GM18868 (cell line): ENCODE measurements at regions not wholly inside any gene's neighbourhood (a gene's known extent, or its start where the extent isn't known, plus 50 kb on each side); places are given as distances from the start of the nearest gene placed in this dataset.

Experiments used
- ATAC-seq: cut with Tn5 transposase; IDR thresholded peaks from one replicate; pipeline ENCODE4 v1.9.1; 2021; ENCODE audit warnings: mild to moderate bottlenecking, moderate library complexity; ENCODE audit not compliant: unreplicated experiment

GRCh38 chr11:79918846-79919245 is 478.0 kb upstream of the TENM4 start:
- ATAC-seq: no peak

DNA sequence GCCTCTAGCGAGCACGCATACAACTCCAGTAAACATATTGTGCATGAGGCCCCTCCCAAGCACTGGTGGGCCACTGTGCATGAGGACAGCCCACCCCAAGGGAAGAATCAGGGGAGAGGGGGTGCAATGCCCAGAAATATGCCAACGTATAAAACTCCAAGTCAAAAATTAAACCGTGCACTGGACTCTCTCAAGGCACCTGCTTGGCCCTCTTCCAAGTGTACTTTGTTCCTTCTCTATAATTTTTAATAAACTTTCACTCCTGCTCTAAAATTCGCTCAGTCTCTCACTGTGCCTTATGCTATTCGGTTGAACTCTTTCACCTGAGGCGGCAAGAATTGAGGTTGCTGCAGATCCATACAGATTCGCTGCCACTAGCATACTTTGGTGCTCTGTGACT is 465.3 kb upstream of the TENM4 start:
- no peak for ATAC-seq

- no peak for ATAC-seq
Observed at GRCh38 chr11:79902493-79902892, 461.7 kb upstream of the TENM4 start.

DNA sequence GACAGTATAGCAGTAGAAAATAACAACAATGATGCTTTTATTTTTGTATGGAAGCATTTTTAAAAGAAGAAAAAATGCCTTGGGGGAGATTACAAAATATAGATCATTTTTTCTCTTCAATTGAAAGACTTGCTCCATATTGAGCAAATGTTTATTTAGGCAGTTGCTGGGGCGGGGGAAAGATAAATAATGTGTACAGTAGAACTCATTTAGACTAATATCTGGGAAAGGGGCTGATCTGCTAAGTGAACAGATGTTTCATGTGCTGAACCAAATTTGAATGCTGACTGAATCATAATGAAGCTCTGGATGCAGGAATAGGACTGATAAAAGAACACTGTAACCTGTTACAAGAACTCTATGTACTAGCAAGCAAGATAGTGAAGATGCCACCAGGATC is 457.1 kb upstream of the TENM4 start:
- no peak for ATAC-seq

DNA sequence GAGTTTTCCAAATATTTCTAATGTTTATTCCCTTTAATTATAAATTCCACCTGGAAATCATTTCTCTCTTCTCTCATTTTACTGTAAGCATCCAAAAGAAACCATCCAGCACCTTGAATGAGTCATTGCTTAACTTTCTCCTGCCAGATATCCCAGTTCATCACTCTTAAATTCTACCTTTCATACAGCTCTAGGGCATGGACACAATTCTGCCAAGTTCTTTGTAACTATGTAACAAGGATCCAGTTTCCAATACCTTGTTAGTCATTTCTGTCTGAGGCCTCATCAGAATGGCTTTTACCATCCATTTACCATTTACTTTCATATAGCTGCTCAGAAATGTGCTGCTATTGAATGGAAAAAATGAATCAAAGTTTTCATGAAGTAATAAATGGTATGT is 455.4 kb upstream of the TENM4 start:
- ATAC-seq: no peak

DNA sequence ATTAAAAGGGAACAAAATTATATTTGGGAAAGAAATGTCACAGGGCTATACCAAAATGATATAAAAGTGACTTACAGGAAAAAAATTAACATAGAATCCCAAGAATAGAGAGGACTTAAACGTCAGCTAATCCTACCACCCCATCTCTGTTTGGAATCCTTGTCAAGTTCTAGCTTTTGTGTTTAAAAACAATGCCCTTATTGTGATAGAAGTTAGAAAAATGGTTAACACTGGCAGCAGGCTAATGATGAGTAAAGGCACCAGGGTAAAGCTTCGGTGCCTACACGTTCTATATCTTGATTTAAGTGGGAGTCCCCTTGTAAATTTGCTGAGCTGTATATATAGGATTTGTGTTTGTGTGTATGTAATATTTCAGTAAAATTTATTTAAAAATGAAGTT is 453.3 kb upstream of the TENM4 start:
- no peak for ATAC-seq

DNA sequence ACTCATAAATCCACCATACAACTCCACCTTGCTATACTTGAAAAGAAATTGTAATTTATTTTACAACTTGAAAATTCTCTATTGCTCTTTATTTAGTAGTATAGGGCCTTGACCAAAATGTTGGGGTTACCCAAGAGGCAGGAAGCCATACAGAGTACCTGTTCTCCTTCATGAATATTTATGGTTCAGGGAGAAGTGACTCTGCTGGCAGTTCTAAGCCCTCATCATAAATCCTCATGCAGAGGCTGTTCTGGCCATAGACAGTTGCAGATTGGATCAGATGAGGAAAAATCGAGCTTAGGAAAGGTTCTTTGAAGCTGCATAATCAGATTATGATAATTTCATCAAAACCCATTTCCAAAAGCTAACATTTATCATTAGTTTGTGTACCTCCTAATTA is 449.4 kb upstream of the TENM4 start:
- ATAC-seq: no peak

- ATAC-seq: no peak
Observed at GRCh38 chr11:79864882-79865281, 424.1 kb upstream of the TENM4 start.

- no peak for ATAC-seq
Observed at GRCh38 chr11:79860336-79860735, 419.5 kb upstream of the TENM4 start.

GRCh38 chr11:79857377-79858214 is 416.8 kb upstream of the TENM4 start:
- no peak for ATAC-seq

- no peak for ATAC-seq
Observed at GRCh38 chr11:79852176-79852575, 411.3 kb upstream of the TENM4 start.

GRCh38 chr11:79845002-79845709 is 404.3 kb upstream of the TENM4 start:
- no peak for ATAC-seq

DNA sequence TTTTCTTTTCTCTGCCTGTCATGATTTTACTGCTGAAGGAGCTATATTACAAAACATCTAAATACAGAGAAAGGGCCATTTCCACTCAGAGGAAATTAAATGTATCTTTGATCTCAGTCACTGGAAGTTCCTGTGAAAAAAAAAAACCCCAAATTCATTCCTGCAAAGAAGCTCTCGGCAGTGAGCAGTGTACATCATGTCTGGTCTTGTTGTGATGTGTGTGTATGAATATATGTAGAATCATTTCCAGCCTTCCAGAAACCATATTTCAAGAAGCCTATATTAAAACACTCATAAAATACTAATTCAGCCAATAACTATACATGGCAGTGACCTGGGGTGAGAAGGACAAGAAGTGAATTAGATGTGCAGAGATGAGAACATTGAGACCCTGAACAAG is 393.2 kb upstream of the TENM4 start:
- no peak for ATAC-seq

DNA sequence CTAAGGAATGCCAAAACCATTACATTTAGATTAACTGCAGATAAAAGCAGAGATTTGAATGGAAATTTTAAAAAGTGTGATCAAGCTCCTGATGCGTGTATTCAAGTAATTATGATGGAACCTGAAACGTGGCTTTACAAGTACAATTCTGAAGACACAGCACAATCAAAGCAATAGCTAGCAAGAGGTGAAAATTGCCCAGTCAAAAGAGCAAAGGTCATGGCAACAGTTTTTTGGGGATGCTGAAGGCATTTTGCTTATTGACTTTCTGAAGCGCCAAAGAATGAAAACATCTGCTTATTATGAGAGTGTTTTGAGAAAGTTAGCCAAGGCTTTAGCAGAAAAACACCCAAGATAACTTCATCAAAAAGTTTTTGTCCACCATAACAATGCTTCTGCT is 389.6 kb upstream of the TENM4 start:
- ATAC-seq: no peak

DNA sequence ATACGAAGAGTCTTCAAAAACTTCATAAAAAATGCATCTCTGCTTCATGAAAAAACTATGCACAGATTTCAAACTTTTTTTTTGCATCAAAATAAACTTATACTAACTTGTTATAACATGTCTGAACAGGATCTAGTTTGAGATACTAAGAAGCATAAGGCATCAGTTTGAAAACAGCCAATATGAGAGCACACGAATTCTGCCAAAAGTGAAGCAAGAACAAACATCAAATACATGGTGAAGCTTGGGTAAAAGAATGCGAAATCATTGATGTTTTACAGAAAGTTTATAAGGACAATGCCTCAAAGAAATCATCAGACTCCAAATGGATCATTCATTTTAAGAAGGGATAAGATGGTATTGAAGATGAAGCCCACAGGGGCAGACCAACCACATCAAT is 389.1 kb upstream of the TENM4 start:
- ATAC-seq: no peak

- ATAC-seq: no peak
Observed at GRCh38 chr11:79822766-79823165, 381.9 kb upstream of the TENM4 start.

DNA sequence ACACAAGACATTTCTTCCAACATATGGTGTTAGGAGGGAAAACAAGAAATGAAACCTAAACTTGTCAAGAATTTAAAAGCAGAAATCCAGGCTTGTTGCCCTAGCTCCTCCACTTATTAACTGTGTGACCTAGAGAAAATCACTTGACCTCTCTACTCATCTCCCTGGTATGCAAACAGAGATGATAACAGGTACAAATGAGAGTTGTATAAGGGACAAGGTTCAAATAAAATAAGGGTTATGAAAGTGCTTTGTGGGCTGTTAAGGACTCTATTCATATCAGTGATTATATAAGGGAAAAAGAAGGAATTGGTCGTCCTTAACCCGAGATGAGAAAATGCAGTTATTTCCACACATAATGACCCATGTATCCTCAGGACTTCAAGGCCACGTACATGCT is 372.7 kb upstream of the TENM4 start:
- no peak for ATAC-seq

DNA sequence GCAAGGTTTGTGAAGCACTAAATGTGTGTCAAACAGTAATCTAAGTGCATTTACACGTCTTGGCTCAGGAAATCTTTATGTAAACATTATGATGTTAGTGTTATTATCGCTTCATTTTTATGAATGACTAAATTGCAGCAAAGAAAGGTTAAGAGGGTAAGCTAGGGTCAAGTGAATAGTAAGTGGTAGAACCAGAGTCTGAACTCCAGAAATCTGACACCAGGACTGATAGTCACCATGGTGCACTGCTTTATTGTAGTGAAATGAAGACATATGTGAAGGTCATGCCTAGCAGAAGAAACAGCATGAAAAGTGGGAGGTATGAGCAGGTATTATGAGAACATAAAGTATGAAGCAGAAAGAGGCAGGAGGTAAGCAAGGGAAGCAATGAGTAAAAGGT is 368.7 kb upstream of the TENM4 start:
- ATAC-seq: no peak

- ATAC-seq: no peak
Observed at GRCh38 chr11:79807506-79807905, 366.7 kb upstream of the TENM4 start.

DNA sequence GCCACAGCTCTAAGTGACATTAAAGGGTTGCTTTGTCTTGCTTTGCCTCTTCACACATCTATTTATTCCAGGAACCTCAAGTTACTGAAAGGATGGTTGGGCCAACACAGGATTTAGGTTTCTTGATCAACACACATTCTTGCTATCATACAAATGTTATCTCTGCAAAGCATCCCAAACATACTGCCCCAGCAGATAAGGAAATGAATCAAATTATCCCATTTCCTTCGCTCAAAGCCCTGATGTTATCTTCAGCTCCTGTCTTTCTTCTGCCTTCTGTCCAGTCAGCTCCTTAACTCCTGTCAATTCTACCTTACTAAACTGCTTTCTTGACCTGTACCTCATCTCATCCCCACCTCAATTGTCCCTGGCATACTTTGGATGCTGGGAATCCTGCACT is 355.9 kb upstream of the TENM4 start:
- ATAC-seq: no peak

- no peak for ATAC-seq
Observed at GRCh38 chr11:79794484-79795393, 353.9 kb upstream of the TENM4 start.
